CD4-positive, alpha-beta T cell (primary cell): ENCODE measurements at regions not wholly inside any gene's neighbourhood (a gene's known extent, or its start where the extent isn't known, plus 50 kb on each side); places are given as distances from the start of the nearest gene placed in this dataset.

Experiments
- ATAC-seq: fragments of 200-7000 bp; cut with Tn5 transposase; one replicate; pipeline ENCODE4 v1.10.0; 2022; ENCODE audit warnings: mild to moderate bottlenecking; ENCODE audit not compliant: poor library complexity
- CTCF ChIA-PET: fragments of 350-600 bp; sonication (Branson Sonifier 250); formaldehyde crosslinking; loops from one replicate; lab custom pipeline; 2021; ENCODE audit warnings: antibody characterized with exemption, inconsistent platforms; lab: Charles Lee
- POLR2A ChIA-PET: fragments of 350-600 bp; sonication (Branson Sonifier 250); formaldehyde crosslinking; loops from one replicate; lab custom pipeline; 2021; ENCODE audit warnings: antibody characterized with exemption, inconsistent platforms; lab: Charles Lee
- DNase-seq, 14 experiments: peaks; one replicate each; pipeline ENCODE4 v3.0.0-alpha.2; 2013 to 2020; ENCODE audit warnings: mixed read lengths in 2 of 14
- H3K27ac ChIP-seq, 2 donors: one replicate each; pipeline versions ENCODE4 v1.5.1 to v1.7.0; 2013; ENCODE audit warnings: low read length in 2 of 2, low read depth in 1 of 2, mild to moderate bottlenecking in 1 of 2
- H3K27me3 ChIP-seq, 2 experiments: 1 replicate in 1 of 2; 2 replicates in 1 of 2; pipeline versions ENCODE4 v1.6.1 to v1.7.0; 2013; ENCODE audit warnings: low read length in 2 of 2, control low read depth in 1 of 2, mild to moderate bottlenecking in 1 of 2, moderate library complexity in 1 of 2; ENCODE audit not compliant: insufficient read depth in 2 of 2, control insufficient read depth in 1 of 2
- H3K36me3 ChIP-seq: one replicate; pipeline ENCODE4 v1.6.1; 2013; ENCODE audit warnings: low read length, control low read depth; ENCODE audit not compliant: insufficient read depth
- H3K4me1 ChIP-seq: one replicate; pipeline ENCODE4 v1.6.1; 2013; ENCODE audit warnings: low read length, control low read depth; ENCODE audit not compliant: insufficient read depth
- H3K4me3 ChIP-seq: one replicate; pipeline ENCODE4 v1.5.1; 2013; ENCODE audit warnings: mild to moderate bottlenecking, low read length, moderate library complexity
- H3K9me3 ChIP-seq, 2 experiments: 1 replicate in 1 of 2; 2 replicates in 1 of 2; pipeline versions ENCODE4 v1.6.1 to v1.7.0; 2013; ENCODE audit warnings: low read length in 2 of 2, mild to moderate bottlenecking in 2 of 2, control low read depth in 1 of 2, moderate library complexity in 1 of 2; ENCODE audit not compliant: control insufficient read depth in 1 of 2, insufficient read depth in 1 of 2
- H3K27ac Mint-ChIP-seq: one replicate; pipeline ENCODE4 v1.8.0; 2020; ENCODE audit warnings: mixed read lengths
- H3K27me3 Mint-ChIP-seq: one replicate; pipeline ENCODE4 v1.8.0; 2021; ENCODE audit warnings: mixed read lengths
- H3K36me3 Mint-ChIP-seq: one replicate; pipeline ENCODE4 v1.8.0; 2021; ENCODE audit warnings: low read depth, mixed read lengths
- H3K4me1 Mint-ChIP-seq: one replicate; pipeline ENCODE4 v1.8.0; 2021; ENCODE audit warnings: low read depth, mixed read lengths
- H3K4me3 Mint-ChIP-seq: one replicate; pipeline ENCODE4 v1.8.0; 2020; ENCODE audit warnings: mild to moderate bottlenecking, mixed read lengths
- H3K9me3 Mint-ChIP-seq: one replicate; pipeline ENCODE4 v1.8.0; 2020; ENCODE audit warnings: mixed read lengths
- CTCF ChIP-seq: fragments of 200-600 bp; IDR thresholded peaks from one replicate; pipeline ENCODE4 v1.8.0; 2022; ENCODE audit warnings: antibody characterized with exemption, mild to moderate bottlenecking
- intact Hi-C, 2 experiments: fragments of 100-400 bp; cut with DNase I in 1 of 2; cut with micrococcal nuclease in 1 of 2; formaldehyde crosslinking; loops; one replicate each; pipeline versions ENCODE4 v1.15.1 to v1.9.0; 2023 to 2025; cut with DNase I, micrococcal nuclease

GRCh38 chr3:116579840-116580239, 129.7 kb upstream of the TUSC7 start:
- POLR2A ChIA-PET: no interaction called here
- no peaks in the 10 kb centered on the region for H3K4me1 ChIP-seq

GRCh38 chr3:116586285-116586944, 123.2 kb upstream of the TUSC7 start:
- Mint-ChIP-seq H3K9me3 (peaks cover 14% of the 10 kb centered on the region), H3K27me3 (no peaks in the 10 kb centered on the region), H3K4me3 (no peak overlapping the region), H3K27ac (no peak overlapping the region), H3K36me3 (no peaks in the 10 kb centered on the region), H3K4me1 (no peaks in the 10 kb centered on the region)
- no peak overlapping the region for H3K27ac ChIP-seq
- no peak for DNase-seq
- POLR2A ChIA-PET: no interaction called here
- ATAC-seq: no peak
- no peaks in the 10 kb centered on the region for H3K9me3 ChIP-seq
- no peaks in the 10 kb centered on the region for H3K36me3 ChIP-seq
- intact Hi-C loops: no loop called here
- no peak for TF ChIP-seq CTCF
- H3K27me3 ChIP-seq: no peaks in the 10 kb centered on the region
- CTCF ChIA-PET: no interaction called here
- H3K4me1 ChIP-seq: no peaks in the 10 kb centered on the region
- no peak overlapping the region for H3K4me3 ChIP-seq

More at GRCh38 chr3:116579840-116580239, 129.7 kb upstream of the TUSC7 start:
- Histone ChIP-seq H3K36me3 (no peaks in the 10 kb centered on the region), H3K27ac (no peak overlapping the region), H3K4me3 (no peak overlapping the region), H3K27me3 (no peaks in the 10 kb centered on the region), H3K9me3 (no peaks in the 10 kb centered on the region)
- H3K36me3 Mint-ChIP-seq: no peaks in the 10 kb centered on the region
- H3K4me3 Mint-ChIP-seq: no peak overlapping the region
- no peak for DNase-seq
- CTCF ChIA-PET: no interaction called here
- TF ChIP-seq CTCF: no peak
- intact Hi-C loops: no loop called here
- peaks cover 12% of the 10 kb centered on the region for H3K9me3 Mint-ChIP-seq
- H3K27ac Mint-ChIP-seq: no peak overlapping the region
- H3K4me1 Mint-ChIP-seq: no peaks in the 10 kb centered on the region
- H3K27me3 Mint-ChIP-seq: no peaks in the 10 kb centered on the region
- ATAC-seq: no peak

GRCh38 chr3:116591236-116591635, 118.3 kb upstream of the TUSC7 start:
- no peak for ATAC-seq
- H3K27me3 ChIP-seq: no peaks in the 10 kb centered on the region
- Mint-ChIP-seq H3K27me3 (no peaks in the 10 kb centered on the region), H3K9me3 (peaks cover 6% of the 10 kb centered on the region), H3K4me3 (no peak overlapping the region), H3K27ac (no peak overlapping the region), H3K36me3 (no peaks in the 10 kb centered on the region), H3K4me1 (no peaks in the 10 kb centered on the region)
- H3K36me3 ChIP-seq: no peaks in the 10 kb centered on the region
- no peaks in the 10 kb centered on the region for H3K4me1 ChIP-seq
- ChIA-PET POLR2A (no interaction called here), CTCF (interaction anchor here (0.5 kb wide), 1 partner anchor 546 kb away, joined by 5 read pairs; no protein-coding TSS in a partner anchor)
- intact Hi-C loops: no loop called here
- H3K27ac ChIP-seq: no peak overlapping the region
- H3K4me3 ChIP-seq: no peak overlapping the region
- TF ChIP-seq CTCF: no peak
- DNase-seq: no peak
- no peaks in the 10 kb centered on the region for H3K9me3 ChIP-seq
